Activated B cell treated with CpG ODN at 0.5 μM for 24 hours (primary cell): ENCODE measurements at regions not wholly inside any gene's neighbourhood (a gene's known extent, or its start where the extent isn't known, plus 50 kb on each side); places are given as distances from the start of the nearest gene placed in this dataset.

Experiments
- ATAC-seq: fragments of 200-7000 bp; cut with Tn5 transposase; one replicate; pipeline ENCODE4 v1.10.0; 2021; ENCODE audit warnings: low read depth, mild to moderate bottlenecking, moderate library complexity
- CTCF ChIA-PET: fragments of 350-600 bp; sonication (Branson Sonifier 250); formaldehyde crosslinking; loops from one replicate; lab custom pipeline; 2021; ENCODE audit warnings: antibody characterized with exemption; lab: Charles Lee
- POLR2A ChIA-PET: fragments of 350-600 bp; sonication (Branson Sonifier 250); formaldehyde crosslinking; loops from one replicate; lab custom pipeline; 2021; ENCODE audit warnings: antibody characterized with exemption; lab: Charles Lee
- DNase-seq: peaks from one replicate; pipeline ENCODE4 v3.0.0; 2022
- H3K27ac Mint-ChIP-seq: one replicate; pipeline ENCODE4 v1.8.0; 2020; ENCODE audit warnings: mixed read lengths
- H3K27me3 Mint-ChIP-seq: one replicate; pipeline ENCODE4 v1.8.0; 2021; ENCODE audit warnings: mixed read lengths
- H3K36me3 Mint-ChIP-seq: one replicate; pipeline ENCODE4 v1.8.0; 2021; ENCODE audit warnings: low read depth, mixed read lengths
- H3K4me1 Mint-ChIP-seq: one replicate; pipeline ENCODE4 v1.8.0; 2021; ENCODE audit warnings: mixed read lengths
- H3K4me3 Mint-ChIP-seq: one replicate; pipeline ENCODE4 v1.8.0; 2020; ENCODE audit warnings: mild to moderate bottlenecking, mixed read lengths
- H3K9me3 Mint-ChIP-seq: one replicate; pipeline ENCODE4 v1.8.0; 2020; ENCODE audit warnings: mixed read lengths
- intact Hi-C: fragments of 100-400 bp; cut with micrococcal nuclease; formaldehyde crosslinking; loops from one replicate; pipeline ENCODE4 v1.15.1; 2024
- TF ChIP-seq, protein P1 (sequence below): fragments of 200-600 bp; IDR thresholded peaks from one replicate; pipeline ENCODE4 v1.8.0; 2022; ENCODE audit warnings: antibody characterized with exemption, mild to moderate bottlenecking

DNA sequence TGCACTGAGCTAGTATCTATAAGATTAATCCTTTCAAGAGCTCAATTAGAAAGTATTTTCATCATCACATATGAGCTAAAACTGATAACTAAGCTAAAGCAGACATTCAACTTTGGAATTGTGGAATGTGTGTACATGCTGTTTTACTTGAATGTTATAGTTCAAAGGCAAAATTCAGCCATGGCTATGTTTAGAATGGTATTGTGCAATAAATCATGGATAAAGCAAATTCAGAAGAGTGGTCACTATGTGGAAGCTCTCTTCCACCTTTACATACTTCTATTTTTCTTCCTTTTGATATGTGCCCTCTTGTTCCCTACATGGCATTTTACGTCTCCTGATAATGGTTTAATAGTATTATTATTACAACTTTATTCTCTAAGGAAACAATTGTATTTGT is 1366.3 kb upstream of the LRRTM1 start:
- intact Hi-C loops, result no loop called here
- DNase-seq (no peak), ATAC-seq (no peak)
- ChIA-PET POLR2A (no interaction called here), CTCF (no interaction called here)
- H3K36me3 Mint-ChIP-seq, result no peaks in the 10 kb centered on the region
- peaks cover 2% of the 10 kb centered on the region for H3K9me3 Mint-ChIP-seq
- H3K4me1 Mint-ChIP-seq, result no peaks in the 10 kb centered on the region
- TF ChIP-seq, protein P1, sequence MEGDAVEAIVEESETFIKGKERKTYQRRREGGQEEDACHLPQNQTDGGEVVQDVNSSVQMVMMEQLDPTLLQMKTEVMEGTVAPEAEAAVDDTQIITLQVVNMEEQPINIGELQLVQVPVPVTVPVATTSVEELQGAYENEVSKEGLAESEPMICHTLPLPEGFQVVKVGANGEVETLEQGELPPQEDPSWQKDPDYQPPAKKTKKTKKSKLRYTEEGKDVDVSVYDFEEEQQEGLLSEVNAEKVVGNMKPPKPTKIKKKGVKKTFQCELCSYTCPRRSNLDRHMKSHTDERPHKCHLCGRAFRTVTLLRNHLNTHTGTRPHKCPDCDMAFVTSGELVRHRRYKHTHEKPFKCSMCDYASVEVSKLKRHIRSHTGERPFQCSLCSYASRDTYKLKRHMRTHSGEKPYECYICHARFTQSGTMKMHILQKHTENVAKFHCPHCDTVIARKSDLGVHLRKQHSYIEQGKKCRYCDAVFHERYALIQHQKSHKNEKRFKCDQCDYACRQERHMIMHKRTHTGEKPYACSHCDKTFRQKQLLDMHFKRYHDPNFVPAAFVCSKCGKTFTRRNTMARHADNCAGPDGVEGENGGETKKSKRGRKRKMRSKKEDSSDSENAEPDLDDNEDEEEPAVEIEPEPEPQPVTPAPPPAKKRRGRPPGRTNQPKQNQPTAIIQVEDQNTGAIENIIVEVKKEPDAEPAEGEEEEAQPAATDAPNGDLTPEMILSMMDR, result no peak
- no peaks in the 10 kb centered on the region for H3K27me3 Mint-ChIP-seq
- no peak overlapping the region for H3K27ac Mint-ChIP-seq
- H3K4me3 Mint-ChIP-seq, result no peak overlapping the region

DNA sequence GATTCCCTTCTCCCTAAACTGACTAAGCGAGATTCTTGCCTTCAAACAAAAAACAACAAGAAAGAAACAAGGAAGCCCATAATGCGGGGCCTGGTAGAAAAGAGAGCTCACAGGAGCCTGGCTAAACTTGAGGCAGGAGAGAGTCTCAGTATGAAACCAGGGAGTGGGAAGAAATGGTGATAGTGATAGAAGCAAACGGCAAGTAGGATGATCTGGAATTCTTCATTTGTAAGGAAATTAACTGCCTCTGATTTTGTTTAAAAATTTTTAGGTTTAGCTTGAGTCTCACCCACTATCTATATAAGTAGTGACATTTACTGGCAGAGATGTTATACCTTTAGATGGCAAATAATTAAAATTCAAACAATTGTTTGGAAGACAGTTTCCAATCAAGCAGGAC is 1356.5 kb upstream of the LRRTM1 start:
- intact Hi-C loops, result no loop called here

DNA sequence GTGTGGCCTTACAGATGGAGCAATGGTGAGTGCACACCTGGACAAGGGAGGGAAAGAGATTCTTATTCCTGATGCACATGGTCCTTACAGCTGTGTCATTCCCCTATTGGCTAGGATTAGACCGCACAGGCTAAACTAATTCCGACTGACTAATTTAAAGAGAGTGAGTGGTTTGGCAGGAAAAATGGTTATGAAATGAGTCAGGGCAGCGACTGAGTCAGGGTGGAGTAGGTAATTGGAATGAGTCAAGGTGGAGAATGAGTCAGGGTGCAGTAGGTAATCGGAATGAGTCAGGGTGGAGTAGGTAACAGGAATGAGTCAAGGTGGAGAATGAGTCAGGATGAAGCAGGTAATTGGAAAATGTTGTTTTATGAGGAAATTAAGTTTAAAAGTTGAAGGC is 1353.7 kb upstream of the LRRTM1 start:
- ATAC-seq (no peak), DNase-seq (no peak)
- POLR2A ChIA-PET, result interaction anchor here (0.7 kb wide), 2 partner anchors 15 to 18 kb away, joined by 4 to 5 read pairs; no protein-coding TSS in a partner anchor
- Mint-ChIP-seq H3K27me3 (no peaks in the 10 kb centered on the region), H3K27ac (no peak overlapping the region), H3K4me1 (no peaks in the 10 kb centered on the region), H3K9me3 (peaks cover 26% of the 10 kb centered on the region), H3K36me3 (no peaks in the 10 kb centered on the region), H3K4me3 (no peak overlapping the region)
- CTCF ChIA-PET, result interaction anchor here (0.6 kb wide), 1 partner anchor 290 kb away, joined by 6 read pairs; no protein-coding TSS in a partner anchor
- intact Hi-C loops, result no loop called here
- TF ChIP-seq, protein P1, result no peak

More for the DNA sequence above, 1356.5 kb upstream of the LRRTM1 start:
- Mint-ChIP-seq H3K27ac (no peak overlapping the region), H3K27me3 (no peaks in the 10 kb centered on the region), H3K4me1 (no peaks in the 10 kb centered on the region), H3K4me3 (no peak overlapping the region), H3K9me3 (peaks cover 22% of the 10 kb centered on the region), H3K36me3 (no peaks in the 10 kb centered on the region)
- TF ChIP-seq, protein P1, result no peak
- ChIA-PET POLR2A (no interaction called here), CTCF (no interaction called here)
- no peak for ATAC-seq
- no peak for DNase-seq

DNA sequence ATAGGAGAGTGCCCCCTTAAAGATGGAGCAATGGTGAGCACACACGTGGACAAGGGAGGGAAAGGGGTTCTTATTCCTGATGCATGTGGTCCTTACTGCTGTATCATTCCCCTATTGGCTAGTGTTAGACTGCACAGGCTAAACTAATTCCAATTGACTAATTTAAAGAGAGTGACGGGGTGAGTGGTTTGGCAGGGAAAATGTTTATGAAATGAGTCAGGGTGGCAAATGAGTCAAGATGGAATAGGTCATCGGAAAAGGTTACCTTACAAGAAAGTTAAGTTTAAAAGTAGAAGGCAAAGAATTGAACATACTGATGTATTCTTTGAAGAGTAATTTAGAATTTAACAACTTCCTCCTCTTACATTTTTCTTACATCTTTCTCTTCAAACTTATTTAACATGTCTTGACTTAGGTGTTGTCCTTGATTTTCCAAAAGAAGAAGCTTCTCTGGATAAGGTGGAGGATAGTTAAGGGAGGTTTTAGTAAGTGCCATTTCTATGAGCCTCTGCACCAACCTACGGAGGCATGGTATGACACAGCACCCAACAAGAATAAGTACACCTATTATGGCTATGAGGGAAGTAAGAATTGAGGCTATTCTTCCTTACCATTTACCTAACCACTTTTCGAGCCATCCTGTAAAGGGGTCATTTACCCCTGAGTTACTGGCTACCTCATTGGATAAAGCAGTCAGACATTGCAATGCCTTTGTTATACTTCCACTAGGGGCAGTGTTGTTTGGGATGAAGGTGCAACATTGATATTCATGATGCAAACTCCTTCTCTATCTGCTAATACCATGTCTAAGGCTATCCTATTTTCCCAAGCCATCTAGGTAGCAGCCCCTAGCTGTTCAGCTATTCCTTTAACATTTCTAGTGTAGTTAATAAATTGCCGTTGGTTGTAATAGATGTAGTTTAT is 1345.8 kb upstream of the LRRTM1 start:
- intact Hi-C loops, result no loop called here
- H3K9me3 Mint-ChIP-seq, result peaks cover 17% of the 10 kb centered on the region
- POLR2A ChIA-PET, result no interaction called here
- CTCF ChIA-PET, result no interaction called here
- no peaks in the 10 kb centered on the region for H3K4me1 Mint-ChIP-seq
- H3K36me3 Mint-ChIP-seq, result no peaks in the 10 kb centered on the region
- no peak overlapping the region for H3K27ac Mint-ChIP-seq
- ATAC-seq (no peak), DNase-seq (no peak)
- H3K27me3 Mint-ChIP-seq, result no peaks in the 10 kb centered on the region
- H3K4me3 Mint-ChIP-seq, result no peak overlapping the region
- TF ChIP-seq, protein P1, result no peak

DNA sequence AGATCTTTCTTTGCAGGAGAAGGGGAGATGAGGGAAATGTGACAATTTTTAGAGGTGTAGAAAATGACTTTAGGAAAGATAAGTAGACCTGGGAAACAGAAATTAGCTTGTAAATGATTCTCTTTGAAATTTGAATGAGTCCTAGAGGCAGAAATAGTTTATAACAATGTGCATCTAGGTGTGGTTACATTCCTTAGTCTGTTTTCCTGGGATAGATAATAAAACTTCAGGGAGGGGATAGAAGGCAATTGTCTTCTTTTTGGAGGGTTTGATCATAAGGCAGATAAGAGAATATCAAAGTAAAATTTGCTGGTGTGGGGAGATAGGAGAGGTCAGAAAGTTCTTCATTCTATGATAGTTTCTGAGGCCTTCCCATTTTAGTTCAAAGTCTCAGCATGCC is 1344.3 kb upstream of the LRRTM1 start:
- Mint-ChIP-seq H3K4me3 (no peak overlapping the region), H3K36me3 (no peaks in the 10 kb centered on the region), H3K27ac (no peak overlapping the region), H3K27me3 (no peaks in the 10 kb centered on the region), H3K9me3 (peaks cover 15% of the 10 kb centered on the region), H3K4me1 (no peaks in the 10 kb centered on the region)
- no peak for ATAC-seq
- intact Hi-C loops, result no loop called here
- ChIA-PET POLR2A (no interaction called here), CTCF (no interaction called here)
- TF ChIP-seq, protein P1, result no peak
- DNase-seq, result no peak
